ENCODE measurements at regions not wholly inside any gene's neighbourhood (a gene's known extent, or its start where the extent isn't known, plus 50 kb on each side); places are given as distances from the start of the nearest gene placed in this dataset.
"Not testable (repeated sequence)": the region's sequence is repeated elsewhere in the genome, so short reads cannot be mapped to it uniquely, and the experiment has no call there.

- not testable (repeated sequence) for DNase-seq
These were observed 60.5 kb downstream of the AREG start for GRCh38 chr4:74505355-74505978.

GRCh38 chr4:74509363-74509762 lies 64.4 kb downstream of the AREG start:
- DNase-seq, result peak; percentile 81

DNA sequence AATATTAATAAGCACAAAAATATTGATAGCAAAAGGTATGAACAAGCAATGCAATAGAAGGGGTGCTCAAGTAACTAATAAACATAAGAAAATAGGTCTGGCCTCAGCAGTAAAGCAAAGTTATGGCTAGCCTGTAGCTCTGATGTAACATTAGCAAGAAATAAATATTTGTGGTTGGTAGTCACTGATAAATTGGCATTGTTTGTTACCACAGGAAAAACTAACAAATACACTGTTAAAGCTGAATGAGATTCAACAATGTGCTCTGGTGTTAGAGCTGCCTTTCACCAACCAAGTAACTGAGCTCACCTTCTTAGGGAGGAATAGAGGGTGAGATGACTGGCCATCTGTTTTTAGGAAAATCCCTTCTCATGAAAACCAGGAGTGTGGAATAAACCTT lies 71.4 kb downstream of the AREG start:
- no peak for DNase-seq

GRCh38 chr4:74517996-74518395 lies 73.1 kb downstream of the AREG start:
- DNase-seq, result no peak

DNA sequence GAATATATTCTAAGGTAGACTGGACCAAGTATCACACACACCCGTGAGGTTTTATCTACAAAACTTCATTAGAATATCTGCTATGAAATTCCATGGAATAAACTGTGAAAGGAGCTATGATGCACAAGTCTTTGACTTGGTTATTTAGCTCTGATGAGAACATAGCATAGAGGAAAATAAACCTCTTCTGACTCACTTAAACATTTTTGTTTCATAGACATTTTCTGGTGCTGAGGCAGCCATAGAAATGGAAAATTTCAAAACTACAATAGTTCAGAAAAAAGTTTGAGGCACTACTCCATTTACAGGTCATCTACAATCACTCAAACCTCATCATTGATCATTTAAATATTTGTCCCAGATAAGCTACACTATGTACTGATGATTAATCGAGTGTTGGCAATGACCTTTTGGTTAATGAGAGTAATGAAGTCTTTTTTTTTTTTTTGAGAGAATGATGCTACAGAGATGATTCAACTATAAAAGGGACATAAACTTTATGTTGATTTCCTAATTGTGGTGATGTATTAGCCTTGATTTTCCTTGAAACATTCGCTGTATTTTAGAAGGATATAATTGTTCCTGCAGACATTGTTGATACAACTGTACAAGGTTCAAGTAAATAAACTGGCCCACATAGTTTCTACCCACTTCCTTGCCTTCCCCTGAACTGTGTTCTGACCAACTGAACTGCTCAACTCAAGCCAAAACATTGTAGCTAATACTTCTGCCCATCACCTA lies 77.5 kb downstream of the AREG start:
- DNase-seq, result no peak

- no peak for DNase-seq
These were observed 78.2 kb downstream of the AREG start for GRCh38 chr4:74523096-74523495.

- DNase-seq, result no peak
These were observed 80.0 kb downstream of the AREG start for GRCh38 chr4:74524985-74525384.

DNA sequence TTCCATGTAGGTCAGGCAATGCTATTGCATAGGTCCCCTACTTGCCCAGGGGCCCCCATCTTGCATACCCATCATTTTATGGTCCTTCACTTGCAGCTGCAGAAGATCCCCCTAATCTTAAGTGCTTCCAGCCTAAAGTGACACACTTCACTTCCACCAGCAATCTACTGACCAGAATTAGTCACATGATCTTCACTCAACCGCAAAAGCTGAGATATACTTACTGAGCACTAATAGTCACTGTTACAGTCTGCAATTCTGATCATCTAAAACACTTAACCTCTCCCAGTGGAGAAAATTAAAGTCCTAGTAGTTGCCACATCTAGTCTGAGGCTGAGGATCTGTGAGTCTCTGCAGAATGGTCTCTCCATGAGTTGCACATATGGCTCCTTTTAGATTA lies 82.1 kb downstream of the AREG start:
- no peak for DNase-seq

- DNase-seq, result no peak
These were observed 83.2 kb downstream of the AREG start for GRCh38 chr4:74528178-74528577.

DNA sequence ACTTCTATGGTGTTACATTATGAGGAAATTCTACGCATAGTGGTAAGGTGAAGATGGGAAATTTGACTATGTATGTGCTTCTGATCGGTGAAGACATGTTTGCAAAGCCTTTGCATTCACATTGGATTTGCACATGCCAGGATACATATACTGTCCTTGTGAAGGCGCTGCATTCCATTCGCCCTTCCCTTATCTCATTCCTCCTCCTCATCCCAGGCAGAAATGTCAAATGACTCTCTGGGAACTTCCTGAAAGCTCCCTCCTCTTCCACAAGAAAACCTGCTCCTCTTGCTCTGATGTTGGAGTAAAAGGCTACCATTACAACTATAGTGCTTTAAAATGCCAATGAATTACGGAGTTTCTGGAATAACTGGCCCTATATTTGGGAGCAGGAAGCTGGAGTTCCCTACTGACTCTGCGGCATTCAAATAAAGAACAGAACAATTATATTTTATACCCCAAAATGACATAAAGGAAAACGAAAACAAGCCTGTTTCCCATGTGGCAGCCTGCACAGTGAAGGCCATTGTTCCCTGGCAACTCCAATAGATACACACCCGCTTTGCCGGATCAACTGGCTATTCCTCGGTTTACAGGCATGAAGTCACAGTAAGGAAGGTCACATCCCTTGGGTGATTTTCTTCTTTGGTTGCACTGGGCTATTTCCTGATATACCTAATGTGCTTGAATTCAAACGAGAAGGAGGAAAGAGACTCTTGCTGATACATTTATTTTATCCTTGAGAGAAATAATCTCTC lies 84.5 kb downstream of the AREG start:
- DNase-seq, result no peak

- DNase-seq, result peak; percentile 96
These were observed 87.2 kb downstream of the AREG start for GRCh38 chr4:74531963-74532794.

DNA sequence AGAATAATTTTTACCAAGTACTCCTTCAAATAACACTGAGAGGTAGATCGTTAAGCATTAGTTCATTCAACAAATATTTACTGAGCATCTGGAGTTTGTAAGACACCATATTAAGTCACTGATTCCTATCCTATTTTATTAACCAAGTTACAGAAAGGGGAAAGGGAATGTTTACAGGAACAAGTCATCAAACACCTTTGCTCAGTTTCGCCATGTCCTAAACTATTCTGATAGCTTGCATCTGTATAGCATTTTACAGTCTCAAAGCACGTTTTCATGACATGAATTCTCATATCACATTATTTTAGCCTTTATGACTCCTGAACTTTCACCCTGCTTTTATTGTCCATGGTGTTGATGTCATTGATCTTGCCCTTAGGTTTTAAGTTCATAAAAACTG lies 89.2 kb downstream of the AREG start:
- no peak for DNase-seq

DNA sequence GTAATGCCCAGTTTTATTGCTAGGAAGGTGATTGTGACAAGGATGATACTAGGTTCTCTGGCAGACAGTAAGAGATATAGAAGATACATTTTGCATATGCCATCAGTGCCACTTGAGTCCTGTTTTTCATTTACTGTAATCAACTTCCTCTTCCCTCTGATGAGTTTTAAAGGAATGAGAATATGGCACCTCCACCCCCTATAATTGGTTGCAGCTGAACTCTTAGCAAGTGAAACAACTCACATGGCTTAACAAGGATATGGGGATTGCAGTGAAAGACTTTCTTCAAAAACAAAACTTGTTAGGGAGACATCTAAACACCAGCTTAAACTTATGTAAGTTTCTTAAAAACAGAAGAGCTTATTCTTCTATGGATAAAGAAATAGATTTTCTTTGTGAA lies 90.0 kb downstream of the AREG start:
- peak; percentile 60 for DNase-seq

- peak; percentile 80 for DNase-seq
These were observed 90.6 kb downstream of the AREG start for GRCh38 chr4:74535512-74535911.

DNA sequence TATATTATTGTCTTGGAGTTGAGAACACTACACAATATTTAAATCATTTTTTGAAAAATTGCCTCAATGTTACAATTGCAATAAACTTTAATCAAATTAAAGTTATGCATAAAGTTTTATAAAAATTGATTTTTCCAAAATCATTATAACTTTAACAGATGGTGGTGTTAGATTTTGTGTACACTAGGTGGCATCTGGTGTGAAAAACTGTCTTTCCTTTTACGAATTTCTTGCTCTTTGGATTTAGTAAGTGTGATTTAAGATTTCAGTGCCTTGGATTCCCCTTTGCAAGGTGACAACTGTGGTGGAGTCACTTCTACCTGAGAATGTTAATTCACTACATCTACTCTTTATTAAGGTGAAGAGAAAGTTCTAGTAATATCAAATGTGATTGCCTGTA lies 91.6 kb downstream of the AREG start:
- peak; percentile 52 for DNase-seq

GRCh38 chr4:74537459-74537858 lies 92.5 kb downstream of the AREG start:
- DNase-seq, result no peak

- no peak for DNase-seq
These were observed 94.3 kb downstream of the AREG start for GRCh38 chr4:74539044-74539790.

DNA sequence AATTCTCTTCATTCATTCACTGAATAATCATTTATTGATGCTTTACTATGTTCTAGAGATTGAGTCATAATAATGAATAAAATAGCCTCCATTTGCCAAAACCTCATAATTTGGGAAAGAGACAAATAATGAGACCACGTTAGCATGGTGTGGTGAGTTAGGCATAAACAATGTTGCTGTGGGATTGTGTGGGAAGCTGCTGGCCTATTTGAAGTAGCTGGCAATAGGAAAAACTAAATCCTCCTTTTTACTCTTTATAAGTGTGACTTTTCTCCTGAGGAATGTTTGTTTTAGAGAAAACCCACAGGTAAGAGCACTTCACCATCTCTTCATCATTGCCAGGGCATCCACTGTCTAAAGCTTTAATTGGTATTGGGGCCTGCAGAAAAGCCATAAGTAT lies 95.3 kb downstream of the AREG start:
- DNase-seq, result no peak

GRCh38 chr4:74541667-74542066 lies 96.7 kb downstream of the AREG start:
- DNase-seq, result no peak

- peak; percentile 82 for DNase-seq
These were observed 98.4 kb downstream of the AREG start for GRCh38 chr4:74543231-74543781.

DNA sequence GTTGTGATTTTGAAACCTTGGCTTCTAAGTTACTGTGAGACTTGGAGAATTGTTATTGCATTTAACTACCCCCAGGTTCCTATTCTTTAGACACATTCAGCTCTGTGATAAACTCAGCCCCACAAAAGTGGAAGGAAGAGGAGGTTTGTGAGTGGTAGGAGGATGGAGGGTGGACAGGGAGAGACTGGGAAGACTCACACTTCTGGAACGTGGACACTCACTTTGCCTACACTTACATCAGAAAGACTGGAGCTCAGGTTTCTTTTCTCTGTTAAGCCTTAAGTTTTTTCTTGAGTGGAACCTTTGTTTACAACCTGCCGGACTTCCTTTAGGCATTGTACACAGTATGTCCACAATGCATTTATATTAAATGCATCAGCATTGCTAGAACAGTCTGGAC lies 99.0 kb downstream of the AREG start:
- DNase-seq, result no peak

Data from OCI-M1 (cell line).